CD4-positive, alpha-beta T cell treated with Interleukin-4 for 4 hours (primary cell): ENCODE measurements at regions not wholly inside any gene's neighbourhood (a gene's known extent, or its start where the extent isn't known, plus 50 kb on each side); places are given as distances from the start of the nearest gene placed in this dataset.
"Not testable (repeated sequence)": the region's sequence is repeated elsewhere in the genome, so short reads cannot be mapped to it uniquely, and the experiment has no call there.

Experiments used
- DNase-seq: peaks from one replicate; pipeline ENCODE4 v3.0.0-alpha.2; 2020

- no peak for DNase-seq
Observed at GRCh38 chr10:34058845-34059614, 724.6 kb upstream of the NRP1 start.

GRCh38 chr10:34055410-34055985, 721.0 kb upstream of the NRP1 start:
- DNase-seq, result not testable (repeated sequence)

GRCh38 chr10:34049887-34050286, 715.4 kb upstream of the NRP1 start:
- DNase-seq, result no peak

GRCh38 chr10:34049469-34049868, 715.0 kb upstream of the NRP1 start:
- no peak for DNase-seq

- DNase-seq, result no peak
Observed at GRCh38 chr10:34047389-34047788, 712.9 kb upstream of the NRP1 start.

GRCh38 chr10:34046506-34047034, 712.1 kb upstream of the NRP1 start:
- DNase-seq, result no peak

GRCh38 chr10:34045571-34046190, 711.2 kb upstream of the NRP1 start:
- no peak for DNase-seq

- DNase-seq, result no peak
Observed at GRCh38 chr10:34041871-34042270, 707.4 kb upstream of the NRP1 start.

- no peak for DNase-seq
Observed at GRCh38 chr10:34037499-34037898, 703.0 kb upstream of the NRP1 start.

GRCh38 chr10:34035241-34035790, 700.8 kb upstream of the NRP1 start:
- DNase-seq, result not testable (repeated sequence)

- no peak for DNase-seq
Observed at GRCh38 chr10:34033078-34033477, 698.6 kb upstream of the NRP1 start.

- DNase-seq, result no peak
Observed at GRCh38 chr10:34032564-34032963, 698.1 kb upstream of the NRP1 start.

GRCh38 chr10:34031400-34031799, 696.9 kb upstream of the NRP1 start:
- no peak for DNase-seq

GRCh38 chr10:34029455-34029854, 695.0 kb upstream of the NRP1 start:
- DNase-seq, result no peak

- DNase-seq, result no peak
Observed at GRCh38 chr10:34028936-34029335, 694.5 kb upstream of the NRP1 start.

GRCh38 chr10:34024693-34025425, 690.4 kb upstream of the NRP1 start:
- DNase-seq, result no peak

GRCh38 chr10:34024282-34024681, 689.8 kb upstream of the NRP1 start:
- DNase-seq, result no peak

- DNase-seq, result no peak
Observed at GRCh38 chr10:34022195-34022594, 687.7 kb upstream of the NRP1 start.

- no peak for DNase-seq
Observed at GRCh38 chr10:34018784-34019183, 684.3 kb upstream of the NRP1 start.

GRCh38 chr10:34018129-34018528, 683.7 kb upstream of the NRP1 start:
- DNase-seq, result no peak

- no peak for DNase-seq
Observed at GRCh38 chr10:34017281-34017680, 682.8 kb upstream of the NRP1 start.

- no peak for DNase-seq
Observed at GRCh38 chr10:34016576-34016975, 682.1 kb upstream of the NRP1 start.

- no peak for DNase-seq
Observed at GRCh38 chr10:34015700-34016099, 681.2 kb upstream of the NRP1 start.
